ENCODE measurements at regions not wholly inside any gene's neighbourhood (a gene's known extent, or its start where the extent isn't known, plus 50 kb on each side); places are given as distances from the start of the nearest gene placed in this dataset.

GRCh38 chr13:104757712-104758111 lies 1691.5 kb upstream of the SLC10A2 start:
- DNase-seq (ENCODE audit: low read depth) = no peak

GRCh38 chr13:104750377-104750776 lies 1684.2 kb upstream of the SLC10A2 start:
- DNase-seq (ENCODE audit: low read depth) = no peak

GRCh38 chr13:104740641-104741222 lies 1674.5 kb upstream of the SLC10A2 start:
- no peak for DNase-seq (ENCODE audit: low read depth)

- DNase-seq (ENCODE audit: low read depth) = no peak
Measured at GRCh38 chr13:104737713-104738112, 1671.5 kb upstream of the SLC10A2 start.

- DNase-seq (ENCODE audit: low read depth) = no peak
Measured at GRCh38 chr13:104733427-104733826, 1667.2 kb upstream of the SLC10A2 start.

- no peak for DNase-seq (ENCODE audit: low read depth)
Measured at GRCh38 chr13:104715111-104715510, 1648.9 kb upstream of the SLC10A2 start.

GRCh38 chr13:104705031-104705750 lies 1639.0 kb upstream of the SLC10A2 start:
- no peak for DNase-seq (ENCODE audit: low read depth)

GRCh38 chr13:104701591-104701990 lies 1635.4 kb upstream of the SLC10A2 start:
- DNase-seq (ENCODE audit: low read depth) = no peak

GRCh38 chr13:104694397-104694796 lies 1628.2 kb upstream of the SLC10A2 start:
- DNase-seq (ENCODE audit: low read depth) = no peak

- no peak for DNase-seq (ENCODE audit: low read depth)
Measured at GRCh38 chr13:104693126-104693525, 1626.9 kb upstream of the SLC10A2 start.

- no peak for DNase-seq (ENCODE audit: low read depth)
Measured at GRCh38 chr13:104691767-104692467, 1625.7 kb upstream of the SLC10A2 start.

- DNase-seq (ENCODE audit: low read depth) = no peak
Measured at GRCh38 chr13:104686484-104686883, 1620.3 kb upstream of the SLC10A2 start.

- no peak for DNase-seq (ENCODE audit: low read depth)
Measured at GRCh38 chr13:104683789-104684188, 1617.6 kb upstream of the SLC10A2 start.

- no peak for DNase-seq (ENCODE audit: low read depth)
Measured at GRCh38 chr13:104678161-104678560, 1611.9 kb upstream of the SLC10A2 start.

GRCh38 chr13:104671901-104672300 lies 1605.7 kb upstream of the SLC10A2 start:
- DNase-seq (ENCODE audit: low read depth) = no peak

GRCh38 chr13:104657196-104657595 lies 1591.0 kb upstream of the SLC10A2 start:
- DNase-seq (ENCODE audit: low read depth) = no peak

GRCh38 chr13:104650431-104650830 lies 1584.2 kb upstream of the SLC10A2 start:
- no peak for DNase-seq (ENCODE audit: low read depth)

- no peak for DNase-seq (ENCODE audit: low read depth)
Measured at GRCh38 chr13:104648291-104648690, 1582.1 kb upstream of the SLC10A2 start.

GRCh38 chr13:104645786-104646185 lies 1579.6 kb upstream of the SLC10A2 start:
- DNase-seq (ENCODE audit: low read depth) = no peak

- DNase-seq (ENCODE audit: low read depth) = no peak
Measured at GRCh38 chr13:104641309-104641708, 1575.1 kb upstream of the SLC10A2 start.

GRCh38 chr13:104635879-104636278 lies 1569.7 kb upstream of the SLC10A2 start:
- no peak for DNase-seq (ENCODE audit: low read depth)

GRCh38 chr13:104634016-104634415 lies 1567.8 kb upstream of the SLC10A2 start:
- no peak for DNase-seq (ENCODE audit: low read depth)

- DNase-seq (ENCODE audit: low read depth) = no peak
Measured at GRCh38 chr13:104632736-104633135, 1566.5 kb upstream of the SLC10A2 start.

Data from activated T-helper 1 cell treated with Interleukin-2 at 50 U/mL for 16 hours (primary cell).